ENCODE measurements at regions not wholly inside any gene's neighbourhood (a gene's known extent, or its start where the extent isn't known, plus 50 kb on each side); places are given as distances from the start of the nearest gene placed in this dataset.

DNA sequence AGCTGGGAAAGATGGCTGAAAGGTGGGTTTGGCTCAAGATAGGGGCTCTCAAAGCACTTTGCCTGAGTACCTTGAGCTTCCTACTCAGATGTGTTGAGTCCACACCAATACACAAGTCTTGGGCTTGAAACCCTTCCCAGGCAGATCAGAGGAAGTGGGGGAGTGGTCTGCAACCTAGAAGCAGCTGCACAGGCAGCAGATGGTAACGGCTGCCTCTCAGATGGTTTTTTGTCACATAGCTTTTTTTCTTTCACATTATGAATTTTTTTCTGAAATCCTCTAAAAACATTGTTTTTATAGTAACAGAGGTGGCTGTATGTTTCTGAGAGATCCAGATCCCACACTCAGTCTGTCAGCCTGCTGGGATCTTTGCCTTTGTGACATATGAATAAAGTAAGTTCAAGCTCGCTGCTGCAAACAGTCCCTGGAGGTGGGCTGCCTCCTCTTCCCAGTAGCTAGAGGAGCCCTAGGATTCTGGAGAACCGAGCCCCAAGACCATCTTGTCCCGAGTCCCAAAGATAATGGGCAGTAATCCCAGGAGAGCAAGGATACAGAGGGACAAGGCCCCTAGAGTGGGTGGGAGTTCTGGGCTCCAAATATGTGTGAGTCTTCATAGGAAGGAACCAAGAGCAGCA, 97.1 kb upstream of the TOP1 start:
- H3K4me2 ChIP-seq (replicated peaks; ENCODE audit: low read depth, low read length, poor library complexity, severe bottlenecking) = no peak overlapping the region
- no peak overlapping the region for H3K9ac ChIP-seq (ENCODE audit: low read length)
- ATAC-seq (ENCODE audit: low read depth) (no peak), DNase-seq (no peak)
- H3K4me3 ChIP-seq (ENCODE audit: control extremely low read depth in 1 of 5, extremely low read depth in 1 of 5, insufficient read depth in 1 of 5, low read depth in 2 of 5, low read length in 4 of 5) = no peak overlapping the region
- 58% methylated on average over 2 of the region's 4 CpGs for WGBS (ENCODE audit: insufficient coverage)
- no peaks in the 10 kb centered on the region for H3K36me3 ChIP-seq (replicated peaks in 1 of 2; ENCODE audit: control extremely low read depth in 1 of 2, control insufficient read depth in 1 of 2, extremely low read depth in 1 of 2, insufficient read depth in 2 of 2, low read length in 1 of 2)
- H3K4me3 Mint-ChIP-seq = no peak overlapping the region
- ChIA-PET CTCF (no interaction called here), POLR2A (no interaction called here)
- H3K4me1 Mint-ChIP-seq = peaks cover 11% of the 10 kb centered on the region
- TF ChIP-seq, protein P1, sequence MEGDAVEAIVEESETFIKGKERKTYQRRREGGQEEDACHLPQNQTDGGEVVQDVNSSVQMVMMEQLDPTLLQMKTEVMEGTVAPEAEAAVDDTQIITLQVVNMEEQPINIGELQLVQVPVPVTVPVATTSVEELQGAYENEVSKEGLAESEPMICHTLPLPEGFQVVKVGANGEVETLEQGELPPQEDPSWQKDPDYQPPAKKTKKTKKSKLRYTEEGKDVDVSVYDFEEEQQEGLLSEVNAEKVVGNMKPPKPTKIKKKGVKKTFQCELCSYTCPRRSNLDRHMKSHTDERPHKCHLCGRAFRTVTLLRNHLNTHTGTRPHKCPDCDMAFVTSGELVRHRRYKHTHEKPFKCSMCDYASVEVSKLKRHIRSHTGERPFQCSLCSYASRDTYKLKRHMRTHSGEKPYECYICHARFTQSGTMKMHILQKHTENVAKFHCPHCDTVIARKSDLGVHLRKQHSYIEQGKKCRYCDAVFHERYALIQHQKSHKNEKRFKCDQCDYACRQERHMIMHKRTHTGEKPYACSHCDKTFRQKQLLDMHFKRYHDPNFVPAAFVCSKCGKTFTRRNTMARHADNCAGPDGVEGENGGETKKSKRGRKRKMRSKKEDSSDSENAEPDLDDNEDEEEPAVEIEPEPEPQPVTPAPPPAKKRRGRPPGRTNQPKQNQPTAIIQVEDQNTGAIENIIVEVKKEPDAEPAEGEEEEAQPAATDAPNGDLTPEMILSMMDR (IDR thresholded peaks at IDR 0.05) = no peak
- TF ChIP-seq EZH2 (IDR thresholded peaks at IDR 0.05; ENCODE audit: borderline replicate concordance, insufficient read depth, low read depth, low read length, poor library complexity, severe bottlenecking) = no peak
- H4K20me1 ChIP-seq (ENCODE audit: control insufficient read depth, insufficient read depth, low read length, poor library complexity, severe bottlenecking) = no peaks in the 10 kb centered on the region
- intact Hi-C loops (cut with micrococcal nuclease) = no loop called here
- H3K27ac ChIP-seq (ENCODE audit: low read length in 2 of 2) = no peak overlapping the region
- H3K9me3 ChIP-seq (ENCODE audit: control extremely low read depth in 1 of 3, control insufficient read depth in 2 of 3, insufficient read depth in 1 of 3, low read length in 2 of 3) = no peaks in the 10 kb centered on the region
- no peaks in the 10 kb centered on the region for H3K79me2 ChIP-seq (ENCODE audit: control insufficient read depth, insufficient read depth, low read length)
- H3K4me1 ChIP-seq (ENCODE audit: control insufficient read depth in 2 of 2, insufficient read depth in 2 of 2, low read length in 2 of 2) = no peaks in the 10 kb centered on the region
- H3K27me3 ChIP-seq (replicated peaks in 1 of 4; ENCODE audit: control extremely low read depth in 1 of 4, control insufficient read depth in 3 of 4, insufficient read depth in 4 of 4, low read length in 3 of 4) = no peaks in the 10 kb centered on the region
- no peaks in the 10 kb centered on the region for H3K9me3 Mint-ChIP-seq (ENCODE audit: insufficient read depth)
- no peak overlapping the region for H3K27ac Mint-ChIP-seq
- peaks cover 3% of the 10 kb centered on the region for H3K27me3 Mint-ChIP-seq
- no peak overlapping the region for H2AFZ ChIP-seq (ENCODE audit: insufficient read depth, low read depth, low read length, poor library complexity, severe bottlenecking)

DNA sequence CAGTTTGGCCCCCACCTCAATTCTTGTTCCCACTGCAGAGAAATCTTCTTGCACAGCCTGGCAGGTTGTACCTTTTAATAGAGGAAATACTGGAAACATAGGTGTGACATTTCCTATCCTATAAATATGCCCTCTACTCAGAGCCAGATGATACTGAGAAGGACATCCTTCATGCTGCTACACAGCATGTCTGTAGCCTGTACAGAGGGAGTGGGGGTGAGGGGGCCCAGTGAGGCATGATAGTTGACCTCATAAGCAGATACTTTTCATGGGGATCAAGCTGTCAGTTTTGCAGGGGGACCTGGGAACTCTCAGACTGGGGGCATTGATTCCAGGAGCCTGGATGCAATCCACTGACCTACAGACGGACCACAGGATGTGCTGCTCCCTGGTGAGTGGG, 96.2 kb upstream of the TOP1 start:
- DNase-seq (no peak), ATAC-seq (ENCODE audit: low read depth) (no peak)
- Histone ChIP-seq H3K4me2 (replicated peaks; ENCODE audit: low read depth, low read length, poor library complexity, severe bottlenecking) (no peak overlapping the region), H2AFZ (ENCODE audit: insufficient read depth, low read depth, low read length, poor library complexity, severe bottlenecking) (no peak overlapping the region), H3K4me3 (ENCODE audit: control extremely low read depth in 1 of 5, extremely low read depth in 1 of 5, insufficient read depth in 1 of 5, low read depth in 2 of 5, low read length in 4 of 5) (no peak overlapping the region), H3K79me2 (ENCODE audit: control insufficient read depth, insufficient read depth, low read length) (no peaks in the 10 kb centered on the region), H3K9me3 (ENCODE audit: control extremely low read depth in 1 of 3, control insufficient read depth in 2 of 3, insufficient read depth in 1 of 3, low read length in 2 of 3) (no peaks in the 10 kb centered on the region), H3K36me3 (replicated peaks in 1 of 2; ENCODE audit: control extremely low read depth in 1 of 2, control insufficient read depth in 1 of 2, extremely low read depth in 1 of 2, insufficient read depth in 2 of 2, low read length in 1 of 2) (no peaks in the 10 kb centered on the region), H3K27ac (ENCODE audit: low read length in 2 of 2) (no peak overlapping the region), H3K9ac (ENCODE audit: low read length) (no peak overlapping the region), H4K20me1 (ENCODE audit: control insufficient read depth, insufficient read depth, low read length, poor library complexity, severe bottlenecking) (no peaks in the 10 kb centered on the region), H3K27me3 (replicated peaks in 1 of 4; ENCODE audit: control extremely low read depth in 1 of 4, control insufficient read depth in 3 of 4, insufficient read depth in 4 of 4, low read length in 3 of 4) (no peaks in the 10 kb centered on the region), H3K4me1 (ENCODE audit: control insufficient read depth in 2 of 2, insufficient read depth in 2 of 2, low read length in 2 of 2) (no peaks in the 10 kb centered on the region)
- WGBS (ENCODE audit: insufficient coverage) = 67% methylated on average over 1 of the region's 1 CpG
- intact Hi-C loops (cut with micrococcal nuclease) = no loop called here
- ChIA-PET POLR2A (no interaction called here), CTCF (interaction anchor here (0.7 kb wide), 1 partner anchor 30 kb away, joined by 3 read pairs; no protein-coding TSS in a partner anchor)
- Mint-ChIP-seq H3K4me3 (no peak overlapping the region), H3K9me3 (ENCODE audit: insufficient read depth) (no peaks in the 10 kb centered on the region), H3K27ac (no peak overlapping the region), H3K4me1 (peaks cover 7% of the 10 kb centered on the region), H3K27me3 (peaks cover 3% of the 10 kb centered on the region)
- TF ChIP-seq EZH2 (IDR thresholded peaks at IDR 0.05; ENCODE audit: borderline replicate concordance, insufficient read depth, low read depth, low read length, poor library complexity, severe bottlenecking) = no peak
- TF ChIP-seq, protein P1 (IDR thresholded peaks at IDR 0.05) = no peak

All from B cell (primary cell).